ENCODE measurements at regions not wholly inside any gene's neighbourhood (a gene's known extent, or its start where the extent isn't known, plus 50 kb on each side); places are given as distances from the start of the nearest gene placed in this dataset.
"Not testable (repeated sequence)": the region's sequence is repeated elsewhere in the genome, so short reads cannot be mapped to it uniquely, and the experiment has no call there.

GRCh38 chr9:65403721-65404120, 118.7 kb upstream of the FOXD4L5 start:
- TF ChIP-seq JUND (IDR thresholded peaks at IDR 0.05; ENCODE audit: low read depth), result no peak
- DNase-seq (ENCODE audit: low read depth in 1 of 2, low spot score in 1 of 2), result no peak
- in situ Hi-C loops (cut with HindIII; ENCODE audit: low pct_unique_long_range_greater_than_20kb, low sequenced_read_pairs), result no loop called here

- DNase-seq (ENCODE audit: low read depth in 1 of 2, low spot score in 1 of 2); in situ Hi-C loops (cut with HindIII; ENCODE audit: low pct_unique_long_range_greater_than_20kb, low sequenced_read_pairs): not testable (repeated sequence)
Observed at GRCh38 chr9:65403072-65403471, 118.1 kb upstream of the FOXD4L5 start.

DNA sequence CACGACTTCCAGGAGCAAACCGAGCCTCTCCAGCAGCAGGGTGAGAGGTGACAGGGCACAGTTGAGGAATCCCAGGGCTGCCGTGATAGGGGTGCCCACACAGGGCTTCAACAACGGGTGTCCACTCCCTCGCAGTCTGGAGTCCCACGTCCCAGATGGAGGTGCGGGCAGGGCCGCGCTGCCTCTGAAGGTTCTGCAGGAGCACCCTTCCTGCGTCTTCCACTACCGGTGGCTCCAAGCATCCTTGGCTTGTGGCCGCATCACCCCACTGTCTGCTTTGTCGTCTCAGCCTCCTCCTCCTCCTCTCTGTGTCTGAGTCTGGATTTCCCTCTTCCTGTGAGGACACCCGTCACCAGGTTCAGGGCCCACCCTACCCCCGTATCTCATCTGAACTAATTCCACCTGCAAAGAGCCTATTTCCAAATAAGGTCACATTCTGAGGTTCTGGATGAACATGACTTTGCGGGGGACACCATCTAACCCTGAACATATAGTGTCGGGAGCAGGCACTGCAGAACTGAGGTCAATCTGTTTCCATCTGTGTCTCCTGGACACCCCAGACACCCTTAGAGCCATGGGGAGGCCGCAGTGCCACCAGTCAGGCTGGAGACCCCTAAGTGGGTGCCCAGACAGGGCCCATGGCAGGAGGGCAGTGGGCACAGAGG, 117.3 kb upstream of the FOXD4L5 start:
- in situ Hi-C loops (cut with HindIII; ENCODE audit: low pct_unique_long_range_greater_than_20kb, low sequenced_read_pairs); DNase-seq (ENCODE audit: low read depth in 1 of 2, low spot score in 1 of 2): not testable (repeated sequence)

DNA sequence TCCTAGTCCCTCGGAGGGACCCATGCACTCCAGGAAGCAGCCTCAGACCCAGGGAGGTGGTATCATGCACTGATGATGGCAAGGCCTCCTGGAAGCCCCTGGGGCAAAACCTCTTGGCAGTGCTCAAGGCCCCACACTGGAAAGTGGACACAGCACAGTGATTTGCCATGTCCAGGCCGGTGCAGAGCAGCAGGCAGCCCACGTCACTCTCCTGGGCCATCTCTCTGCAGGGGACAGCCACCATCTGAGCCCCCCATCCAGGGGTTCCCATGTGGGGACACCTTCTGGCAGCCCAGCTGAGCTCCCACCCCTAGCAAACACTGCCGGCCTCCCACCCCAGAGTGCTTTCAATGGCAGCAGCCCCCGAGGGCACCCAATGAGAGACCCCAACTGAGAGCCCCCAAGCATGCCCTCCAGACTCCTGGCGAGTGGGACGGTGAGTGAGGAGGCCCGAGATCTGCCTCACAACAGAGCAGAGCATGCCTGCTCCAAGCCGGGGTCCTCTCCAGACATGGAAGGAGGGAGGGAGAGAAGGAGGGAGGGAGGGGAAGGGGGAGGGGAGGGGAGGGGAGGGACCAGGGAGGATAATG, 116.5 kb upstream of the FOXD4L5 start:
- in situ Hi-C loops (cut with HindIII; ENCODE audit: low pct_unique_long_range_greater_than_20kb, low sequenced_read_pairs); DNase-seq (ENCODE audit: low read depth in 1 of 2, low spot score in 1 of 2): not testable (repeated sequence)

- DNase-seq (ENCODE audit: low read depth in 1 of 2, low spot score in 1 of 2), result no peak
- TF ChIP-seq JUND (IDR thresholded peaks at IDR 0.05; ENCODE audit: low read depth), result no peak
- in situ Hi-C loops (cut with HindIII; ENCODE audit: low pct_unique_long_range_greater_than_20kb, low sequenced_read_pairs), result no loop called here
Observed at GRCh38 chr9:65400886-65401285, 115.9 kb upstream of the FOXD4L5 start.

- DNase-seq (ENCODE audit: low read depth in 1 of 2, low spot score in 1 of 2), result peak in 1 of 2 experiments; percentile 33
- in situ Hi-C loops (cut with HindIII; ENCODE audit: low pct_unique_long_range_greater_than_20kb, low sequenced_read_pairs), result not testable (repeated sequence)
Observed at GRCh38 chr9:65397763-65398719, 113.0 kb upstream of the FOXD4L5 start.

- in situ Hi-C loops (cut with HindIII; ENCODE audit: low pct_unique_long_range_greater_than_20kb, low sequenced_read_pairs); DNase-seq (ENCODE audit: low read depth in 1 of 2, low spot score in 1 of 2): not testable (repeated sequence)
Observed at GRCh38 chr9:65397226-65397625, 112.2 kb upstream of the FOXD4L5 start.

GRCh38 chr9:65396601-65397000, 111.6 kb upstream of the FOXD4L5 start:
- in situ Hi-C loops (cut with HindIII; ENCODE audit: low pct_unique_long_range_greater_than_20kb, low sequenced_read_pairs); DNase-seq (ENCODE audit: low read depth in 1 of 2, low spot score in 1 of 2): not testable (repeated sequence)

DNA sequence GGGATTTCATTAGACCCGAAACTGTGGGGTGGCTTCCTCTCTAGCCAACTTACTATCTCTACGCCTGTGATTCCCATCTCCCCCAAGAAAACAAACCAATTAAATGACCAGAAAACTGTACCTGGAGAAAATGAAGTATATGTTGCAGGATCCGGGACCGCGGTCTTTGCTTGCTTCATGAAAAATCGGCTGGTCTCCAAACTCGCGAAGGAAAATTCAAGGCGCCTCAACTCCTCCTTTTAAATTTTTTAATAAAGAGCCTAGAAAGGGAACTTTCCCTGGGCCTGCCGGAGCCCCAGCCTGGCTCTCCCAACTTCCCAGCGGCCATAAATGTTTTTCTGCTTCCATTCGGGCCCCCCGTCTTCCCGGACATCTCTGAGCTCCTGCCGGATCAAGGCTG, 110.8 kb upstream of the FOXD4L5 start:
- in situ Hi-C loops (cut with HindIII; ENCODE audit: low pct_unique_long_range_greater_than_20kb, low sequenced_read_pairs); DNase-seq (ENCODE audit: low read depth in 1 of 2, low spot score in 1 of 2): not testable (repeated sequence)

DNA sequence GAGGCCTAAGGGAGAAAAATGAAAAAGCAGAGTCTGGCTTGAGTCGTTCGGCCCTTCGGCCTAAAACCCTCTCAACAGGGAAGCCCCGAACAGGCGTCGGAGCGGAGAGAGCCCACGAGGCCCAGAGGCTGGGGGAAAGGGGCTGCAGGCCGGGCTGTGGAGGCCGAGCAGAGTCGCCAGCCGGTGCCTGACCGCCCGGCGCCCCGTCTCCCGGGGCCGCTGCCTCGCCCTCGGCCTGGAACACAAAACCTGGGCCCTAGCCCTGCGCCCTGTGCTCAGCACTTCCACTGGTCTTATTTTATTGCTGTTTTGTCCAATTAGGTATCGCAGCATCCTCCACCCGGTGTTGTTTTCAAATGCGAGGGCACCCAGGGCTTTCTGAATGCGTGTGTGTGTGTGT, 110.1 kb upstream of the FOXD4L5 start:
- DNase-seq (ENCODE audit: low read depth in 1 of 2, low spot score in 1 of 2); in situ Hi-C loops (cut with HindIII; ENCODE audit: low pct_unique_long_range_greater_than_20kb, low sequenced_read_pairs): not testable (repeated sequence)

GRCh38 chr9:65393111-65393810, 108.3 kb upstream of the FOXD4L5 start:
- in situ Hi-C loops (cut with HindIII; ENCODE audit: low pct_unique_long_range_greater_than_20kb, low sequenced_read_pairs); DNase-seq (ENCODE audit: low read depth in 1 of 2, low spot score in 1 of 2): not testable (repeated sequence)

DNA sequence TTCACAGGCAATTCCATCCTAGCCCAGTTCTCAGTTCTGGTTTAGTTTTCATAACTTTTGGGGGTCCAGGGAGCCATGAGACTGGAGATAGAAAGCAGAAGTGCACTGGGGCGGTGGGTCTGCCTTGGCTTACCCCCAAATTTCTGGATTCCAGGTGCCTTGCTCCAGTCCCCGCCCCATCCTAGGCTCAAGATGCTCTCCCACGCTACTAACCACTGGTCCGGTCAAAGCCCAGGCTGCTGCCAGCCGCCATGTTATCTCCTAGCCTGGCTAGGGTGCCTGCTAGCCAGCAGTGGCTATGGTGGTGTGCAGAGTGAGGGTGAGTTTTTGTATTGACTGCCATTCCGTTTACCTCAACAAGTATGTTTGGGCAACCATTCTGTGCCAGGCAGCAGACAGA, 107.6 kb upstream of the FOXD4L5 start:
- in situ Hi-C loops (cut with HindIII; ENCODE audit: low pct_unique_long_range_greater_than_20kb, low sequenced_read_pairs); DNase-seq (ENCODE audit: low read depth in 1 of 2, low spot score in 1 of 2): not testable (repeated sequence)

- in situ Hi-C loops (cut with HindIII; ENCODE audit: low pct_unique_long_range_greater_than_20kb, low sequenced_read_pairs); DNase-seq (ENCODE audit: low read depth in 1 of 2, low spot score in 1 of 2): not testable (repeated sequence)
Observed at GRCh38 chr9:65389710-65390109, 104.7 kb upstream of the FOXD4L5 start.

DNA sequence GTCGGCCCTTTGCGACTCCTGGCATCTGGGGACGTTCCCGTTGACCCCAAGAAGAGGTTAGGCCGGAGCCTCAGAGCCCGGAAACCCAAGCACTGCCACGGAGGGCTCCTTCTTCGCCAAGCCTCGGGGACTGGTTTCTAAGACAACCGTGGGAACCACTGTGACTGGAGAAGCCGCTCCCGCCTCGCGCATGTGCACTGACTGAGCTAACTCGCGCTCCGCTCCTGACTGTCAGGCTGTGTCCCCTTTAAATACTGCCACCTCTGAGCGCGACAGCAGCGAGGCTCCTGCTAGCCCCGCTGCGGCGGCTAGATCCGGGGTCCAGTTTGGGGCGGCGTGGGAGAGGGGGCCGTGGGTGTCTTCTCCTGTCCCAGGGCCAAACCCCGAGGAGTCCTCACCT, 104.2 kb upstream of the FOXD4L5 start:
- DNase-seq (ENCODE audit: low read depth in 1 of 2, low spot score in 1 of 2); in situ Hi-C loops (cut with HindIII; ENCODE audit: low pct_unique_long_range_greater_than_20kb, low sequenced_read_pairs): not testable (repeated sequence)

DNA sequence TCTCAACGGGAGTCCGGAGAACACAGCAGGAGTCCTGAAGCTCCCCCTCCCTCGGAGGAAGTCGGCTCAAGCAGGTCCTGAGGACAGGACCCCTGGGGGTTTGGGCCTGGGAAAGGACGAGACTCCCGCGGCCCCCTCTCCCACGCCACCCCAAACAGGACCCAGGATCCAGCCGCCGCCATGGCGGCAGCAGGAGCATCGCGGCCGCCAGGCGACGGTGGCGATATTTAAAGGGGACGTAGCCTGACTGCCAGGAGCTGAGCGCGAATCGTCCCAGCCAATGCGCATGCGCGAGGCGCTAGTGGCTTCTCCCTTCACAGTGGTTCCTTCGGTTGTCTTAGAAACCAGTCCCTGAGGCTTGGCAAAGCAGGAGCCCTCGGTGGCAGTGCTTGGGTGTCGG, 101.7 kb upstream of the FOXD4L5 start:
- in situ Hi-C loops (cut with HindIII; ENCODE audit: low pct_unique_long_range_greater_than_20kb, low sequenced_read_pairs), result not testable (repeated sequence)
- DNase-seq (ENCODE audit: low read depth in 1 of 2, low spot score in 1 of 2), result peak in 1 of 2 experiments; percentile 60

DNA sequence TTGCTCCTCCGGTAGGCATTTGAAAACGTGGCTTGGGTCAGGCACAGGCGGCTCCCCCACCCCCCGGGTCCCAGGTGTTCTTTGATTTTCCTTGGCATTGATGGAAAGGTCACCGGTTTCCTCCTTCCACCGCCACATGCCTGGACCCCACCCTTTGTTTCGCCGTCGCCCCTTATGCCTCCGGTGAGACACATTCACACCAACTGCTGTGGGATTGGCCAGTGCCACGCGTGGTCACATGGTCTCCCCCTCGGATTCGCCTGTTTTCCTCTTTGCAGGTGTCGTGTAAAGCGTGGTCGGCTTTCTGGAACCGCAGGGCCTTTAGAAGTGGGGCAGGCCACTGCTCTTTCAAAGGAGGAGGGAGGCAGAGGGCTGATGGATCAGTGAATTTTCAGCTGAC, 101.2 kb upstream of the FOXD4L5 start:
- DNase-seq (ENCODE audit: low read depth in 1 of 2, low spot score in 1 of 2); in situ Hi-C loops (cut with HindIII; ENCODE audit: low pct_unique_long_range_greater_than_20kb, low sequenced_read_pairs): not testable (repeated sequence)

- DNase-seq (ENCODE audit: low read depth in 1 of 2, low spot score in 1 of 2); in situ Hi-C loops (cut with HindIII; ENCODE audit: low pct_unique_long_range_greater_than_20kb, low sequenced_read_pairs): not testable (repeated sequence)
Observed at GRCh38 chr9:65385655-65386024, 100.6 kb upstream of the FOXD4L5 start.
